ENCODE measurements at regions not wholly inside any gene's neighbourhood (a gene's known extent, or its start where the extent isn't known, plus 50 kb on each side); places are given as distances from the start of the nearest gene placed in this dataset.

- no peak for DNase-seq
These were observed 120.1 kb downstream of the SNX18 start for GRCh38 chr5:54637654-54638053.

GRCh38 chr5:54634089-54634488 is 116.5 kb downstream of the SNX18 start:
- no peak for DNase-seq

- no peak for DNase-seq
These were observed 114.7 kb downstream of the SNX18 start for GRCh38 chr5:54632131-54632701.

- no peak for DNase-seq
These were observed 113.3 kb downstream of the SNX18 start for GRCh38 chr5:54630738-54631359.

GRCh38 chr5:54629115-54629514 is 111.6 kb downstream of the SNX18 start:
- no peak for DNase-seq

GRCh38 chr5:54628050-54628449 is 110.5 kb downstream of the SNX18 start:
- DNase-seq = no peak

- no peak for DNase-seq
These were observed 108.8 kb downstream of the SNX18 start for GRCh38 chr5:54626407-54626806.

GRCh38 chr5:54624805-54625568 is 107.4 kb downstream of the SNX18 start:
- DNase-seq = no peak

GRCh38 chr5:54621709-54622108 is 104.2 kb downstream of the SNX18 start:
- DNase-seq = no peak

GRCh38 chr5:54621048-54621447 is 103.5 kb downstream of the SNX18 start:
- no peak for DNase-seq

GRCh38 chr5:54620141-54620933 is 102.8 kb downstream of the SNX18 start:
- DNase-seq = no peak

- no peak for DNase-seq
These were observed 102.2 kb downstream of the SNX18 start for GRCh38 chr5:54619731-54620130.

- no peak for DNase-seq
These were observed 99.1 kb downstream of the SNX18 start for GRCh38 chr5:54616518-54617220.

- DNase-seq = no peak
These were observed 98.5 kb downstream of the SNX18 start for GRCh38 chr5:54616031-54616430.

GRCh38 chr5:54615381-54615780 is 97.8 kb downstream of the SNX18 start:
- no peak for DNase-seq

- DNase-seq = no peak
These were observed 95.2 kb downstream of the SNX18 start for GRCh38 chr5:54612711-54613110.

- no peak for DNase-seq
These were observed 93.9 kb downstream of the SNX18 start for GRCh38 chr5:54611290-54611951.

- no peak for DNase-seq
These were observed 92.8 kb downstream of the SNX18 start for GRCh38 chr5:54610197-54610944.

GRCh38 chr5:54608423-54609085 is 91.0 kb downstream of the SNX18 start:
- no peak for DNase-seq

- DNase-seq = no peak
These were observed 89.4 kb downstream of the SNX18 start for GRCh38 chr5:54607006-54607405.

GRCh38 chr5:54603372-54603771 is 85.8 kb downstream of the SNX18 start:
- DNase-seq = no peak

Measured in COR-L47 (cell line).